Sigmoid colon (tissue), 4 donors: ENCODE measurements at regions not wholly inside any gene's neighbourhood (a gene's known extent, or its start where the extent isn't known, plus 50 kb on each side); places are given as distances from the start of the nearest gene placed in this dataset.

ENCODE experiments used
- EP300 ChIP-seq, 4 donors: sonication (generic); formaldehyde crosslinking; IDR thresholded peaks; one replicate each; pipeline ENCODE4 v1.6.1; 2017; ENCODE audit warnings: antibody characterized with exemption in 4 of 4
- POLR2A ChIP-seq, 2 donors: fragments of 450-650 bp; IDR thresholded peaks; one replicate each; pipeline ENCODE4 v1.6.1; 2016; ENCODE audit warnings: antibody characterized with exemption in 2 of 2, mild to moderate bottlenecking in 2 of 2, moderate library complexity in 2 of 2
- POLR2AphosphoS5 ChIP-seq, 4 donors: sonication (generic); formaldehyde crosslinking; IDR thresholded peaks; one replicate each; pipeline ENCODE4 v1.6.1; 2017; ENCODE audit warnings: antibody characterized with exemption in 4 of 4
- TF ChIP-seq, protein P1 (sequence below), 4 experiments: fragments of 450-650 bp in 3 of 4; fragments of 200-600 bp in 1 of 4; IDR thresholded peaks; one replicate each; pipeline ENCODE4 v1.5.1; 2016 to 2019; ENCODE audit warnings: antibody characterized with exemption in 4 of 4, mild to moderate bottlenecking in 3 of 4, moderate library complexity in 2 of 4

DNA sequence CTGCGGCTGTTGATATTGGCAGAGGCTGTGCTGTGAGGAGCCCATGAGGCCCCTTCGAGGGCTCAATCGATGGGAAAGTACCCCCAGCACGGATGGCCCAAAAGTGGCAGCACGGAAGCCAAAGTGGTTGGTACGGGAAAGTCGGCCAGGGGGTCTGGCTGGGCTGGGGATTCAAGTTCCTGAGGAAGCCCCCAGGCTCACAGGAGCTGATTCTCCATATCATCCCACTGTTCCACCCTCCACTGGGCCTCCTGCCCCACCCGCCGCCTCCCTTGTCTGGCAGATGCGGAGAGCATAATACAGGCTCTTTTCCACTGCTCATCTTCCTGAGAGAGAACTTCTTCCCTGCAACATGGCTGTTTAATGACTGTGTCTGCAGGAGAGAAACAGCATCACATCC, 217.8 kb upstream of the CST7 start:
- no peak for TF ChIP-seq POLR2A (IDR thresholded peaks at IDR 0.05)
- TF ChIP-seq, protein P1, sequence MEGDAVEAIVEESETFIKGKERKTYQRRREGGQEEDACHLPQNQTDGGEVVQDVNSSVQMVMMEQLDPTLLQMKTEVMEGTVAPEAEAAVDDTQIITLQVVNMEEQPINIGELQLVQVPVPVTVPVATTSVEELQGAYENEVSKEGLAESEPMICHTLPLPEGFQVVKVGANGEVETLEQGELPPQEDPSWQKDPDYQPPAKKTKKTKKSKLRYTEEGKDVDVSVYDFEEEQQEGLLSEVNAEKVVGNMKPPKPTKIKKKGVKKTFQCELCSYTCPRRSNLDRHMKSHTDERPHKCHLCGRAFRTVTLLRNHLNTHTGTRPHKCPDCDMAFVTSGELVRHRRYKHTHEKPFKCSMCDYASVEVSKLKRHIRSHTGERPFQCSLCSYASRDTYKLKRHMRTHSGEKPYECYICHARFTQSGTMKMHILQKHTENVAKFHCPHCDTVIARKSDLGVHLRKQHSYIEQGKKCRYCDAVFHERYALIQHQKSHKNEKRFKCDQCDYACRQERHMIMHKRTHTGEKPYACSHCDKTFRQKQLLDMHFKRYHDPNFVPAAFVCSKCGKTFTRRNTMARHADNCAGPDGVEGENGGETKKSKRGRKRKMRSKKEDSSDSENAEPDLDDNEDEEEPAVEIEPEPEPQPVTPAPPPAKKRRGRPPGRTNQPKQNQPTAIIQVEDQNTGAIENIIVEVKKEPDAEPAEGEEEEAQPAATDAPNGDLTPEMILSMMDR (IDR thresholded peaks at IDR 0.05): no peak
- TF ChIP-seq POLR2AphosphoS5 (IDR thresholded peaks at IDR 0.05): no peak
- TF ChIP-seq EP300 (IDR thresholded peaks at IDR 0.05): no peak
